HFFc6 (cell line): ENCODE measurements at regions not wholly inside any gene's neighbourhood (a gene's known extent, or its start where the extent isn't known, plus 50 kb on each side); places are given as distances from the start of the nearest gene placed in this dataset.
A peak's percentile ranks its signal among the peaks of the same experiment; 100 is the strongest.

Experiments used
- DNase-seq: peaks from one replicate; pipeline ENCODE4 v3.0.0-alpha.2; 2018
- H3K27ac Mint-ChIP-seq: 2 replicates; pipeline ENCODE4 v1.8.0; 2020; ENCODE audit warnings: mild to moderate bottlenecking, mixed read lengths
- H3K27me3 Mint-ChIP-seq: 2 replicates; pipeline ENCODE4 v1.8.0; 2021; ENCODE audit warnings: mild to moderate bottlenecking, moderate library complexity, mixed read lengths; ENCODE audit not compliant: insufficient read depth
- H3K36me3 Mint-ChIP-seq: 2 replicates; pipeline ENCODE4 v1.8.0; 2021; ENCODE audit warnings: low read depth, mixed read lengths
- H3K4me1 Mint-ChIP-seq: 2 replicates; pipeline ENCODE4 v1.8.0; 2020; ENCODE audit warnings: low read depth, mixed read lengths
- H3K4me3 Mint-ChIP-seq: 2 replicates; pipeline ENCODE4 v1.8.0; 2020; ENCODE audit warnings: mild to moderate bottlenecking, moderate library complexity, mixed read lengths
- H3K9me3 Mint-ChIP-seq: 2 replicates; pipeline ENCODE4 v1.8.0; 2020; ENCODE audit warnings: mild to moderate bottlenecking, mixed read lengths
- TF ChIP-seq, protein P1 (sequence below): fragments of 200-600 bp; sonication (generic); IDR thresholded peaks from 2 replicates; pipeline ENCODE4 v1.5.0; 2021; ENCODE audit warnings: antibody characterized with exemption, mild to moderate bottlenecking

DNA sequence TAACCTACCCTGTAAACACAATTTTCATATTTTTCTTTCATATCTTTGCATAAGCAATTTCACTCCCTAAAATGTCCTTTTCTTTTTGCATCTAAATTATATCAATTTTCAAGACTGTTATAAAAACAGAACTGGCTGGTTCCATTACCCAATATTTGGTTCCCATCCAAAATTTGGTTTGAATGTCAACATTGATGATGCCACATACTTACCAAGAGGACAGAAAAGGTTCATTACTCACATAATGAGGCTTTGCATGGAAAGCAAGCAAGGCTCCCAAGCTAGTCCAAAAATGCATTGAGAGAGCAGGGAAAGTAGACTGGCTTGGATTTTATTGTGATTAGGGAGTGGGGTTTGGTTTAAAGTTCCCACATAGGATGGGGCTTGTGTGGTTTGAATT lies 144.4 kb upstream of the AKIRIN2 start:
- H3K36me3 Mint-ChIP-seq = no peaks in the 10 kb centered on the region
- H3K4me1 Mint-ChIP-seq = no peaks in the 10 kb centered on the region
- TF ChIP-seq, protein P1, sequence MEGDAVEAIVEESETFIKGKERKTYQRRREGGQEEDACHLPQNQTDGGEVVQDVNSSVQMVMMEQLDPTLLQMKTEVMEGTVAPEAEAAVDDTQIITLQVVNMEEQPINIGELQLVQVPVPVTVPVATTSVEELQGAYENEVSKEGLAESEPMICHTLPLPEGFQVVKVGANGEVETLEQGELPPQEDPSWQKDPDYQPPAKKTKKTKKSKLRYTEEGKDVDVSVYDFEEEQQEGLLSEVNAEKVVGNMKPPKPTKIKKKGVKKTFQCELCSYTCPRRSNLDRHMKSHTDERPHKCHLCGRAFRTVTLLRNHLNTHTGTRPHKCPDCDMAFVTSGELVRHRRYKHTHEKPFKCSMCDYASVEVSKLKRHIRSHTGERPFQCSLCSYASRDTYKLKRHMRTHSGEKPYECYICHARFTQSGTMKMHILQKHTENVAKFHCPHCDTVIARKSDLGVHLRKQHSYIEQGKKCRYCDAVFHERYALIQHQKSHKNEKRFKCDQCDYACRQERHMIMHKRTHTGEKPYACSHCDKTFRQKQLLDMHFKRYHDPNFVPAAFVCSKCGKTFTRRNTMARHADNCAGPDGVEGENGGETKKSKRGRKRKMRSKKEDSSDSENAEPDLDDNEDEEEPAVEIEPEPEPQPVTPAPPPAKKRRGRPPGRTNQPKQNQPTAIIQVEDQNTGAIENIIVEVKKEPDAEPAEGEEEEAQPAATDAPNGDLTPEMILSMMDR = no peak
- H3K27ac Mint-ChIP-seq = no peak overlapping the region
- H3K9me3 Mint-ChIP-seq = no peaks in the 10 kb centered on the region
- no peak for DNase-seq
- peaks cover 3% of the 10 kb centered on the region; the same call in 1 of the 2 replicates for H3K27me3 Mint-ChIP-seq
- no peak overlapping the region for H3K4me3 Mint-ChIP-seq

DNA sequence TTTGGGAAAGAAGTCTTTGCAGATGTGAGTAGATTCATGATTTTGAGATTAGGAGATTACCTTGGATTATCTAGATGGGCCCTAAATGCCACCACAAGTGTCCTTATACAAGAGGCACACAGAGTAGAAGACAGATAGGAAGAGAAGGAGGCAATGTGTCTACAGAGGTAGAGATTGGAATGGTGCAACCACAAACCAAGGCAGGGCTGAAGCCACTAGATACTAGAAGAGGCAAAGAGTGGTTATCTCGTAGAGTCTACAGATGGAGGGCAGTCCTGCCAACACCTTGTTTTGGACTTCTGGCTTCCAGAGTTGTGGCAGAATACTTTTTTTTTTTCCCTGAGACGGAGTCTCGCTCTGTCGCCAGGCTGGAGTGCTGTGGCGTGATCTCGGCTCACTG lies 138.3 kb upstream of the AKIRIN2 start:
- no peaks in the 10 kb centered on the region for H3K4me1 Mint-ChIP-seq
- no peak overlapping the region for H3K27ac Mint-ChIP-seq
- no peaks in the 10 kb centered on the region for H3K36me3 Mint-ChIP-seq
- peaks cover 6% of the 10 kb centered on the region for H3K27me3 Mint-ChIP-seq
- no peak overlapping the region for H3K4me3 Mint-ChIP-seq
- no peak for DNase-seq
- H3K9me3 Mint-ChIP-seq = no peaks in the 10 kb centered on the region
- TF ChIP-seq, protein P1 = no peak

DNA sequence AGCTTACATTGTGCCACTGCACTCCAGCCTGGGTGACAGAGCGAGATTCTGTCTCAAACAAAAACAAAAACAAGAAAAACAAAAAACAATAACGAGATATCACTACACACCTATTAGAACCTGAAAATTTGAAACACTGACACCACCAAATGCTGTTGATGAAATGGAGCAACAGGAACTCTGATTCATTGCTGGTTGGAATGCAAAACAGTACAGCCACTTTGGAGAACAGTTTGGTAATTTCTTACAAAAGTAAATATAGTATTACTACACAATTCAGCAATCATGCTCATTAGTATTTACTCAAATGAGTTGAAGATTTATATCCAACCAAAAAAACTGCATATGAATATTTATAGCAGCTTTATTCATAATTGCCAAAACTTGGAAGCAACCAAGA lies 135.8 kb upstream of the AKIRIN2 start:
- no peaks in the 10 kb centered on the region for H3K36me3 Mint-ChIP-seq

DNA sequence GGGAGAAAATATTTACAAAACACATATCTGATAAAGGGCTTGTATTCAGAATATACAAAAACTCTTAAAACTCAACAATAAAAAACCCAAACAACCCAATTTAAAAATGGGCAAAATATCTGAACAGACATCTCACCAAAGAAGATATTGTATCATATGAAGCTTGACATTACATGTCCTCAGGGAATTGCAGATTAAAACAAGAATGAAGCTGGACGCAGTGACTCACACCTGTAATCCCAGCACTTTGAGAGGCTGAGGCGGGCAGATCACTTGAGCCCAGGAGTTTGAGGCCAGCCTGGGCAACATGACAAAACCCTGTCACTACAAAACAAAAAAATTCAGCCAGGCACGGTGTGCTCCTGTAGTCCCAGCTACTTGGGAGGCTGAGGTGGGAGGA lies 135.4 kb upstream of the AKIRIN2 start:
- TF ChIP-seq, protein P1 = no peak
- Mint-ChIP-seq H3K4me3 (no peak overlapping the region), H3K27ac (no peak overlapping the region), H3K9me3 (no peaks in the 10 kb centered on the region), H3K36me3 (no peaks in the 10 kb centered on the region), H3K27me3 (peaks cover 6% of the 10 kb centered on the region), H3K4me1 (peaks cover 5% of the 10 kb centered on the region; the same call in 1 of the 2 replicates)
- no peak for DNase-seq

More for the DNA sequence above, 135.8 kb upstream of the AKIRIN2 start:
- Mint-ChIP-seq H3K9me3 (no peaks in the 10 kb centered on the region), H3K27ac (no peak overlapping the region), H3K27me3 (peaks cover 6% of the 10 kb centered on the region), H3K4me3 (no peak overlapping the region), H3K4me1 (peaks cover under 1% of the 10 kb centered on the region; the same call in 1 of the 2 replicates)
- no peak for DNase-seq
- TF ChIP-seq, protein P1 = no peak

DNA sequence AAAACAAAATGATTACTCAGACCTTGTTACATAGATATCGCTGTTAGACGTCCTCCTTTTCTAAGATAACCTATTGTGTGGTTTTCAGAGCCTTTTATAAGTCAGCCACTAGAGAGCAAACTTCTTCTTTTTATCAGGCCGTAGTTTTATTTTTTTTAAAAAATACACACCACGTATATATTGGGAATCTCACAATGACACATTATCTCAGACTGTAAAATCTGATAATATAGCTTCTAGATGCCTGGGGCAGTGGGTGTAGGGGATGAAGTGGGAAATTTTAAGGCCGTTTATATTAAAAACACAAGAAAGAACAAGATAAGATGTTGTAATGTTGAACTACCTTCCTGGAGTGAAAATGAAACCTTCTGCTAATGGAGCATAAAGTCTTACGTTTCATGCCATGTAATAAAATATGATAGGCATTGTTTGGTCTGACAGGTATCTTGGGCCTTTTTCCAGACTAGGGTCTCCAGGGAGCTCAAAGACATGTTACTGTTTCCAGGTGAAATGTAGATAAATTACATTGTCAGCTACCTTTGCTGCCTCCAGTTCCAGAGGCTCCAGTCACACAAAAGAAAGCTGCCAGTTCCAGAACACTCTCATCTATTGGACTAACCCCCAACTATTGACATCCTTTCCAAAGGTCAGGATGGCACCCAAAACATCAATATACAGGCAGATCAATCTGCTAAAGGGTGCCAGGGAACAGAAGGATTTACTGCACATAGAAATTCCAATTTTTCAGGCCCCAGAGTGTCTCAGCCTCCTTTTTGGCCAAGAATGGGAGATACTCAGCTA lies 130.2 kb upstream of the AKIRIN2 start:
- H3K4me1 Mint-ChIP-seq = peaks cover 15% of the 10 kb centered on the region; the same call in 1 of the 2 replicates
- TF ChIP-seq, protein P1 = peak; percentile 72
- no peaks in the 10 kb centered on the region for H3K9me3 Mint-ChIP-seq
- peak overlapping the region; percentile 91 for H3K4me3 Mint-ChIP-seq
- peaks cover 10% of the 10 kb centered on the region for H3K27me3 Mint-ChIP-seq
- H3K36me3 Mint-ChIP-seq = no peaks in the 10 kb centered on the region
- peak; percentile 3 for DNase-seq
- H3K27ac Mint-ChIP-seq = peak overlapping the region; percentile 17; the same call in 1 of the 2 replicates
